Stimulated activated CD4-positive, alpha-beta T cell treated with anti-CD3 and anti-CD28 coated beads, Interleukin-4, amount 100 ng/mL, for 48 hours (primary cell): ENCODE measurements at regions not wholly inside any gene's neighbourhood (a gene's known extent, or its start where the extent isn't known, plus 50 kb on each side); places are given as distances from the start of the nearest gene placed in this dataset.
"Not testable (repeated sequence)": the region's sequence is repeated elsewhere in the genome, so short reads cannot be mapped to it uniquely, and the experiment has no call there.

Experiments used
- DNase-seq, 2 donors: peaks; one replicate each; pipeline ENCODE4 v3.0.0-alpha.2; 2020; ENCODE audit warnings: low read depth in 2 of 2

GRCh38 chr7:131802195-131802864 lies 245.9 kb upstream of the PODXL start:
- DNase-seq = no peak

- DNase-seq = no peak
Observed at GRCh38 chr7:131800531-131800930, 244.1 kb upstream of the PODXL start.

- no peak for DNase-seq
Observed at GRCh38 chr7:131800008-131800407, 243.6 kb upstream of the PODXL start.

- DNase-seq = no peak
Observed at GRCh38 chr7:131797841-131798240, 241.4 kb upstream of the PODXL start.

GRCh38 chr7:131795400-131795799 lies 239.0 kb upstream of the PODXL start:
- DNase-seq = no peak

- no peak for DNase-seq
Observed at GRCh38 chr7:131792311-131792710, 235.9 kb upstream of the PODXL start.

- DNase-seq = no peak
Observed at GRCh38 chr7:131787101-131787500, 230.7 kb upstream of the PODXL start.

- DNase-seq = no peak
Observed at GRCh38 chr7:131786204-131786603, 229.8 kb upstream of the PODXL start.

GRCh38 chr7:131778601-131779000 lies 222.2 kb upstream of the PODXL start:
- no peak for DNase-seq

GRCh38 chr7:131774419-131775220 lies 218.2 kb upstream of the PODXL start:
- no peak for DNase-seq

- no peak for DNase-seq
Observed at GRCh38 chr7:131773413-131773812, 217.0 kb upstream of the PODXL start.

- no peak for DNase-seq
Observed at GRCh38 chr7:131769241-131769640, 212.8 kb upstream of the PODXL start.

- no peak for DNase-seq
Observed at GRCh38 chr7:131767591-131767990, 211.2 kb upstream of the PODXL start.

GRCh38 chr7:131765575-131765974 lies 209.1 kb upstream of the PODXL start:
- DNase-seq = no peak

GRCh38 chr7:131764143-131764775 lies 207.8 kb upstream of the PODXL start:
- no peak for DNase-seq

GRCh38 chr7:131762753-131763152 lies 206.3 kb upstream of the PODXL start:
- no peak for DNase-seq

GRCh38 chr7:131755801-131756200 lies 199.4 kb upstream of the PODXL start:
- DNase-seq = not testable (repeated sequence)

- DNase-seq = no peak
Observed at GRCh38 chr7:131753620-131754222, 197.3 kb upstream of the PODXL start.

- DNase-seq = no peak
Observed at GRCh38 chr7:131747658-131748232, 191.3 kb upstream of the PODXL start.

GRCh38 chr7:131745390-131746248 lies 189.2 kb upstream of the PODXL start:
- DNase-seq = peak in 1 of 2 donors; percentile 9

GRCh38 chr7:131741446-131741845 lies 185.0 kb upstream of the PODXL start:
- no peak for DNase-seq
